Activated naive CD8-positive, alpha-beta T cell treated with anti-CD3 and anti-CD28 coated beads, Interleukin-2, amount 10 ng/mL, durations not matched to agents 7 days and 5 days (primary cell): ENCODE measurements at regions not wholly inside any gene's neighbourhood (a gene's known extent, or its start where the extent isn't known, plus 50 kb on each side); places are given as distances from the start of the nearest gene placed in this dataset.

Experiments
- ATAC-seq: fragments of 150-1000 bp; cut with Tn5 transposase; one replicate; pipeline ENCODE4 v1.10.0; 2021; ENCODE audit warnings: low read depth, moderate library complexity
- POLR2A ChIA-PET: fragments of 350-600 bp; sonication (Branson Sonifier 250); formaldehyde crosslinking; loops from one replicate; lab custom pipeline; 2021; ENCODE audit warnings: antibody characterized with exemption; lab: Charles Lee
- DNase-seq: peaks from one replicate; pipeline ENCODE4 v3.0.0; 2021
- H3K27ac Mint-ChIP-seq: one replicate; pipeline ENCODE4 v1.8.0; 2022; ENCODE audit warnings: mild to moderate bottlenecking, mixed read lengths
- H3K27me3 Mint-ChIP-seq: one replicate; pipeline ENCODE4 v1.8.0; 2022; ENCODE audit warnings: mild to moderate bottlenecking, moderate library complexity, mixed read lengths
- H3K36me3 Mint-ChIP-seq: one replicate; pipeline ENCODE4 v1.8.0; 2021; ENCODE audit warnings: mild to moderate bottlenecking, mixed read lengths
- H3K4me1 Mint-ChIP-seq: one replicate; pipeline ENCODE4 v1.8.0; 2021; ENCODE audit warnings: mixed read lengths
- H3K4me3 Mint-ChIP-seq: one replicate; pipeline ENCODE4 v1.8.0; 2022; ENCODE audit warnings: mild to moderate bottlenecking, moderate library complexity, mixed read lengths
- H3K9me3 Mint-ChIP-seq: one replicate; pipeline ENCODE4 v1.8.0; 2021; ENCODE audit warnings: mixed read lengths

DNA sequence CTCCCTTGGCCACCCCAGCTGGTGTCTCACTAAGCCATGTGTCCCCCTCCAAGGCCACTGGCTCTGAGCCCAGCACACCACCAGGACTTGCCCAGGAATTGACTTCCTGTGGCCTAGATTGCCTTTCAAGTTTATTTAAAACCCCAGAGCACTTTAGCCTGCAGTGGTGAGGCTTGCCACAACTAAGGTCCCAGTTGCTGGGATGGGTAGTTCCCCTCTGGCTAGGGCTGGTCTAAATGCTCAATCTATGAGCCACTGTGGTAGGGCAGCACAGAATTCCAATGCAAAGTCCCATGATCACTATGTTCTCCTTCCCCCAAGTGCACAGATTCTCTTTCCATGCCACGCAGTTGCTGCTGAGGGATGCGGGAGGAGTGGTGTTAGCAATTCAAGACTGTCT, 61.1 kb upstream of the HCCS start:
- Mint-ChIP-seq H3K4me1 (no peaks in the 10 kb centered on the region), H3K27me3 (no peaks in the 10 kb centered on the region), H3K9me3 (peaks cover 1% of the 10 kb centered on the region), H3K27ac (no peak overlapping the region), H3K36me3 (no peaks in the 10 kb centered on the region), H3K4me3 (no peak overlapping the region)
- POLR2A ChIA-PET, result no interaction called here
- no peak for DNase-seq
- ATAC-seq, result no peak

DNA sequence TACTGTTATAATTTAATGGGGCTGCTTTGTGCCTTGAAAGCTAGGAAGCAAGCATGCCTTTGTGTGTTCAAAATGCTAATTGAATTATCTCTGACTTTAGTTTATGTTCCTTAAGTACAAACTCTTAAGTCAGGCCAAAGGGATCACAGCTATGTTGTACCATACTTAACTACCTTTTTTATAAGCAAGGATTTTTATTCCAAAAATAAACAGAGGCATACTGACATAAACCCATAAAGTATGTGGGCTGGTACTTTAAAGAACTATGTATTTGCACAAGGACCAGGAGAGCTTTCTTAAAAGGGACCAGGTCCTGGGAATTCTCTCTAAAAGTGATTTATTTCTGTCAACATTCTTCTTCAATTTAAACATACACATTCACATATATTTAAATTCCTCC, 57.8 kb upstream of the HCCS start:
- Mint-ChIP-seq H3K36me3 (no peaks in the 10 kb centered on the region), H3K9me3 (no peaks in the 10 kb centered on the region), H3K27ac (no peak overlapping the region), H3K4me3 (no peak overlapping the region), H3K4me1 (no peaks in the 10 kb centered on the region), H3K27me3 (no peaks in the 10 kb centered on the region)
- DNase-seq (no peak), ATAC-seq (no peak)
- POLR2A ChIA-PET, result no interaction called here

DNA sequence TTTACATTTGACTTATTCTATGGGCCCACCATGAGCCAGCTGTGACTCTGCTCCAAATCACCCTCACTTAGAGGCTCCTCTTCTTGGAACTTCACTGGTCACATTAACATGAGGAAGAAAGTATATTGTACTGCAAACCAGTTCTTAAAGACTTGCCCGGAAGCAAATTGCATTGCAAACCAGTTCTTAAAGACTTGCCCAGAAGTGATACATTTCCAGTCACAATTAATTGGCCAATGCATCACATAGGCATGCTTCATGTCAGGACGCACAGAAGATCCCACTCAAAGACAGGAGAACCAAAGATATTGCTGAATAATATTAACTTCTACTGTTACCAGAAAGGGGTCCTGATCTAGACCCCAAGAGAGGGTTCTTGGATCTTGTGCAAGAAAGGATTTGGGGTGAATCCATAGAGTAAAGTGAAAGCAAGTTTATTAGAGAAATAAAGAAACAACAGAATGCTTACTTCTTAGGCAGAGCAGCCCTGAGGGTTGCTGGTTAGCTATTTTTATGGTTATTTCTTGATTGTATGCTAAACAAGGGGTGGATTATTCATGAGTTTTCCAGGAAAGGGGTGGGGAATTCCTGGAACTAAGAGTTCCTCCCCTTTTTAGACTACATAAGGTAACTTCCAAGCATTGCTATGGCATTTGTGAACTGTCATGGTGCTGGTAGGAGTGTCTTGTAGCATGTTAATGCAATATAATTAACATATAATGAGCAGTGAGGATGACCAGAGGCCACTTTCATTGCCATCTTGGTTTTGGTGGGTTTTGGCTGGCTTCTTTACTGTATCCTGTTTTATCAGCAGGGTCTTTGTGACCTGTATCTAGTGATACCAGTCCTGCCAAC, 54.6 kb upstream of the HCCS start:
- POLR2A ChIA-PET, result no interaction called here
- DNase-seq (no peak), ATAC-seq (no peak)
- H3K27me3 Mint-ChIP-seq, result no peaks in the 10 kb centered on the region
- no peaks in the 10 kb centered on the region for H3K4me1 Mint-ChIP-seq
- no peak overlapping the region for H3K27ac Mint-ChIP-seq
- no peaks in the 10 kb centered on the region for H3K9me3 Mint-ChIP-seq
- H3K4me3 Mint-ChIP-seq, result no peak overlapping the region
- H3K36me3 Mint-ChIP-seq, result no peaks in the 10 kb centered on the region

DNA sequence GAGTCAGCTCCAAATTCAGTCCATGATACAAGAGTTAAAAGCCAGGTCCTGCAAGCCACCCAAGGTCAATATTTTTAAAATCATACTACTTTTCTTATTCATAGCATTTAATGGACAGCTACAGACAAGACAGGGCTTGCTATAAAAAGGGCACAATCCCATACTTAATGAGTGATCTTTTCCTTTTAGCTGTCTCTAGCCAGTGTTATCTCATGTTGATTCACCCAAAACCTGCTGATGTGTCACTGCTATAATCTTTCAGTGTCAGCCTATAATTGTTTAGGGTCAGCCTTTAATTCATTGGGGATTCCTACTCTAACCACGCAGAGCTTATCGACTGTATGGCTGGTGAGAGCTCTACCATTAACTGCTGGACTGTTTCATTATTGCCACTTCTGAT, 51.2 kb upstream of the HCCS start:
- Mint-ChIP-seq H3K36me3 (no peaks in the 10 kb centered on the region), H3K4me3 (no peak overlapping the region), H3K27me3 (no peaks in the 10 kb centered on the region), H3K9me3 (no peaks in the 10 kb centered on the region), H3K27ac (no peak overlapping the region), H3K4me1 (no peaks in the 10 kb centered on the region)
- no peak for DNase-seq
- ATAC-seq, result no peak
- POLR2A ChIA-PET, result no interaction called here
